ENCODE measurements at regions not wholly inside any gene's neighbourhood (a gene's known extent, or its start where the extent isn't known, plus 50 kb on each side); places are given as distances from the start of the nearest gene placed in this dataset.

- Histone ChIP-seq H3K23ac (ENCODE audit: low read length) (no peak overlapping the region), H3K4me2 (ENCODE audit: low read length) (no peak overlapping the region), H3K4me3 (ENCODE audit: low read length) (no peak overlapping the region), H3K56ac (ENCODE audit: low read length) (no peak overlapping the region), H3K4ac (ENCODE audit: low read depth, low read length) (no peak overlapping the region), H3K9ac (ENCODE audit: low read length) (no peak overlapping the region), H2BK5ac (ENCODE audit: low read length) (no peak overlapping the region), H4K5ac (ENCODE audit: low read length) (no peak overlapping the region), H3K27ac (ENCODE audit: low read depth, low read length) (no peak overlapping the region), H4K8ac (ENCODE audit: low read depth, low read length) (no peak overlapping the region), H2AK5ac (ENCODE audit: low read length) (no peak overlapping the region), H3K36me3 (ENCODE audit: control insufficient read depth, insufficient read depth, low read length) (no peaks in the 10 kb centered on the region), H2BK15ac (replicated peaks; ENCODE audit: low read depth) (no peak overlapping the region), H3K18ac (ENCODE audit: low read length) (no peak overlapping the region), H3K4me1 (ENCODE audit: control insufficient read depth, low read depth, low read length) (no peaks in the 10 kb centered on the region), H2BK120ac (ENCODE audit: low read depth, low read length) (no peak overlapping the region), H3K79me2 (ENCODE audit: control insufficient read depth, insufficient read depth, low read length) (no peaks in the 10 kb centered on the region), H3K27me3 (ENCODE audit: insufficient read depth, low read length, poor library complexity) (no peaks in the 10 kb centered on the region), H3K79me1 (ENCODE audit: low read length) (no peaks in the 10 kb centered on the region)
- WGBS (ENCODE audit: extremely low coverage, insufficient coverage, low lambda C conversion rate) = no CpG with 5 or more reads among the region's 4 CpGs
- DNase-seq = no peak
Observed at GRCh38 chr4:165723051-165723795, 149.8 kb upstream of the TLL1 start.

GRCh38 chr4:165724786-165725185 is 148.3 kb upstream of the TLL1 start:
- no peak overlapping the region for H3K18ac ChIP-seq (ENCODE audit: low read length)
- no peaks in the 10 kb centered on the region for H3K79me2 ChIP-seq (ENCODE audit: control insufficient read depth, insufficient read depth, low read length)
- no peak overlapping the region for H3K56ac ChIP-seq (ENCODE audit: low read length)
- no peaks in the 10 kb centered on the region for H3K4me1 ChIP-seq (ENCODE audit: control insufficient read depth, low read depth, low read length)
- H3K27me3 ChIP-seq (ENCODE audit: insufficient read depth, low read length, poor library complexity) = no peaks in the 10 kb centered on the region
- no peak overlapping the region for H2BK5ac ChIP-seq (ENCODE audit: low read length)
- no peak for DNase-seq
- H2AK5ac ChIP-seq (ENCODE audit: low read length) = no peak overlapping the region
- WGBS (ENCODE audit: extremely low coverage, insufficient coverage, low lambda C conversion rate) = no CpG with 5 or more reads among the region's 2 CpGs
- no peak overlapping the region for H2BK120ac ChIP-seq (ENCODE audit: low read depth, low read length)
- H4K8ac ChIP-seq (ENCODE audit: low read depth, low read length) = no peak overlapping the region
- no peak overlapping the region for H3K23ac ChIP-seq (ENCODE audit: low read length)
- H4K5ac ChIP-seq (ENCODE audit: low read length) = no peak overlapping the region
- no peak overlapping the region for H3K4me3 ChIP-seq (ENCODE audit: low read length)
- no peak overlapping the region for H3K4me2 ChIP-seq (ENCODE audit: low read length)
- no peak overlapping the region for H2BK15ac ChIP-seq (replicated peaks; ENCODE audit: low read depth)
- H3K27ac ChIP-seq (ENCODE audit: low read depth, low read length) = no peak overlapping the region
- H3K4ac ChIP-seq (ENCODE audit: low read depth, low read length) = no peak overlapping the region
- H3K36me3 ChIP-seq (ENCODE audit: control insufficient read depth, insufficient read depth, low read length) = no peaks in the 10 kb centered on the region
- H3K79me1 ChIP-seq (ENCODE audit: low read length) = no peaks in the 10 kb centered on the region
- H3K9ac ChIP-seq (ENCODE audit: low read length) = no peak overlapping the region

- H3K79me1 ChIP-seq (ENCODE audit: low read length) = no peaks in the 10 kb centered on the region
Observed at GRCh38 chr4:165725352-165725751, 147.7 kb upstream of the TLL1 start.

GRCh38 chr4:165726831-165727230 is 146.2 kb upstream of the TLL1 start:
- Histone ChIP-seq H3K4me2 (ENCODE audit: low read length) (no peak overlapping the region), H2BK15ac (replicated peaks; ENCODE audit: low read depth) (no peak overlapping the region), H3K18ac (ENCODE audit: low read length) (no peak overlapping the region), H4K5ac (ENCODE audit: low read length) (no peak overlapping the region), H2BK5ac (ENCODE audit: low read length) (no peak overlapping the region), H3K9ac (ENCODE audit: low read length) (no peak overlapping the region), H3K4me1 (ENCODE audit: control insufficient read depth, low read depth, low read length) (no peaks in the 10 kb centered on the region), H4K8ac (ENCODE audit: low read depth, low read length) (no peak overlapping the region), H3K56ac (ENCODE audit: low read length) (no peak overlapping the region), H3K4ac (ENCODE audit: low read depth, low read length) (no peak overlapping the region), H3K79me2 (ENCODE audit: control insufficient read depth, insufficient read depth, low read length) (no peaks in the 10 kb centered on the region), H2AK5ac (ENCODE audit: low read length) (no peak overlapping the region), H3K27me3 (ENCODE audit: insufficient read depth, low read length, poor library complexity) (no peaks in the 10 kb centered on the region), H3K4me3 (ENCODE audit: low read length) (no peak overlapping the region), H3K23ac (ENCODE audit: low read length) (no peak overlapping the region), H3K36me3 (ENCODE audit: control insufficient read depth, insufficient read depth, low read length) (no peaks in the 10 kb centered on the region), H3K79me1 (ENCODE audit: low read length) (no peaks in the 10 kb centered on the region), H3K27ac (ENCODE audit: low read depth, low read length) (no peak overlapping the region), H2BK120ac (ENCODE audit: low read depth, low read length) (no peak overlapping the region)
- DNase-seq = no peak
- WGBS (ENCODE audit: extremely low coverage, insufficient coverage, low lambda C conversion rate) = no CpG with 5 or more reads among the region's 2 CpGs

More at GRCh38 chr4:165725352-165725751, 147.7 kb upstream of the TLL1 start:
- Histone ChIP-seq H2BK120ac (ENCODE audit: low read depth, low read length) (no peak overlapping the region), H3K4me1 (ENCODE audit: control insufficient read depth, low read depth, low read length) (no peaks in the 10 kb centered on the region), H4K8ac (ENCODE audit: low read depth, low read length) (no peak overlapping the region), H2BK15ac (replicated peaks; ENCODE audit: low read depth) (no peak overlapping the region), H4K5ac (ENCODE audit: low read length) (no peak overlapping the region), H3K56ac (ENCODE audit: low read length) (no peak overlapping the region), H3K9ac (ENCODE audit: low read length) (no peak overlapping the region), H3K18ac (ENCODE audit: low read length) (no peak overlapping the region), H3K36me3 (ENCODE audit: control insufficient read depth, insufficient read depth, low read length) (no peaks in the 10 kb centered on the region), H2AK5ac (ENCODE audit: low read length) (no peak overlapping the region), H3K27ac (ENCODE audit: low read depth, low read length) (no peak overlapping the region), H3K23ac (ENCODE audit: low read length) (no peak overlapping the region), H3K79me2 (ENCODE audit: control insufficient read depth, insufficient read depth, low read length) (no peaks in the 10 kb centered on the region), H3K4ac (ENCODE audit: low read depth, low read length) (no peak overlapping the region), H3K4me3 (ENCODE audit: low read length) (no peak overlapping the region), H3K27me3 (ENCODE audit: insufficient read depth, low read length, poor library complexity) (no peaks in the 10 kb centered on the region), H3K4me2 (ENCODE audit: low read length) (no peak overlapping the region), H2BK5ac (ENCODE audit: low read length) (no peak overlapping the region)
- WGBS (ENCODE audit: extremely low coverage, insufficient coverage, low lambda C conversion rate) = no CpG with 5 or more reads among the region's 1 CpG
- DNase-seq = no peak

GRCh38 chr4:165737309-165737972 is 135.6 kb upstream of the TLL1 start:
- Histone ChIP-seq H2BK15ac (replicated peaks; ENCODE audit: low read depth) (no peak overlapping the region), H3K36me3 (ENCODE audit: control insufficient read depth, insufficient read depth, low read length) (no peaks in the 10 kb centered on the region), H3K79me1 (ENCODE audit: low read length) (no peaks in the 10 kb centered on the region), H3K4me1 (ENCODE audit: control insufficient read depth, low read depth, low read length) (no peaks in the 10 kb centered on the region), H3K56ac (ENCODE audit: low read length) (no peak overlapping the region), H3K27me3 (ENCODE audit: insufficient read depth, low read length, poor library complexity) (no peaks in the 10 kb centered on the region), H3K23ac (ENCODE audit: low read length) (no peak overlapping the region), H3K4me2 (ENCODE audit: low read length) (no peak overlapping the region), H3K79me2 (ENCODE audit: control insufficient read depth, insufficient read depth, low read length) (no peaks in the 10 kb centered on the region), H2BK5ac (ENCODE audit: low read length) (no peak overlapping the region), H4K5ac (ENCODE audit: low read length) (no peak overlapping the region), H3K18ac (ENCODE audit: low read length) (no peak overlapping the region), H3K4me3 (ENCODE audit: low read length) (no peak overlapping the region), H3K9ac (ENCODE audit: low read length) (no peak overlapping the region), H2BK120ac (ENCODE audit: low read depth, low read length) (no peak overlapping the region), H2AK5ac (ENCODE audit: low read length) (no peak overlapping the region), H3K27ac (ENCODE audit: low read depth, low read length) (no peak overlapping the region), H4K8ac (ENCODE audit: low read depth, low read length) (no peak overlapping the region), H3K4ac (ENCODE audit: low read depth, low read length) (no peak overlapping the region)
- DNase-seq = no peak
- WGBS (ENCODE audit: extremely low coverage, insufficient coverage, low lambda C conversion rate) = no CpG with 5 or more reads among the region's 1 CpG
